ENCODE measurements at regions not wholly inside any gene's neighbourhood (a gene's known extent, or its start where the extent isn't known, plus 50 kb on each side); places are given as distances from the start of the nearest gene placed in this dataset.
A peak's percentile ranks its signal among the peaks of the same experiment; 100 is the strongest.

GRCh38 chr3:124557433-124558232 is 172.6 kb upstream of the UMPS start:
- CTCF ChIA-PET = no interaction called here
- in situ Hi-C loops (cut with HindIII; ENCODE audit: low pct_unique_long_range_greater_than_20kb, low sequenced_read_pairs) = no loop called here

GRCh38 chr3:124558991-124559845 is 171.0 kb upstream of the UMPS start:
- H3K4me3 ChIP-seq (ENCODE audit: low read depth in 2 of 2, low read length in 2 of 2) = no peak overlapping the region
- H3K27ac ChIP-seq (ENCODE audit: low read length) = no peak overlapping the region
- DNase-seq (ENCODE audit: low read depth, low spot score) (no peak), ATAC-seq (peak; percentile 50)
- ChIA-PET CTCF (interaction anchor here (0.6 to 1.2 kb wide), 3 partner anchors 8 to 98 kb away, joined by 4 to 5 read pairs (median 4); no protein-coding TSS in a partner anchor), POLR2A (no interaction called here)
- H3K4me1 ChIP-seq (ENCODE audit: control insufficient read depth, insufficient read depth, low read length) = no peaks in the 10 kb centered on the region
- intact Hi-C loops (cut with micrococcal nuclease; ENCODE audit: unreplicated experiment) = loop anchor here (10.0 kb wide), 1 partner anchor 64 kb away; no protein-coding TSS in a partner anchor
- peaks cover 26% of the 10 kb centered on the region for H3K27me3 ChIP-seq (ENCODE audit: control insufficient read depth, insufficient read depth, low read length)
- no peaks in the 10 kb centered on the region for H3K9me3 ChIP-seq (ENCODE audit: control insufficient read depth, insufficient read depth, low read depth, low read length)
- in situ Hi-C loops (cut with HindIII; ENCODE audit: low pct_unique_long_range_greater_than_20kb, low sequenced_read_pairs) = no loop called here
- no TSS peak for BruUV-seq (replicated peaks)
- H3K36me3 ChIP-seq (ENCODE audit: control insufficient read depth, insufficient read depth, low read length) = no peaks in the 10 kb centered on the region
- TF ChIP-seq, protein P1, sequence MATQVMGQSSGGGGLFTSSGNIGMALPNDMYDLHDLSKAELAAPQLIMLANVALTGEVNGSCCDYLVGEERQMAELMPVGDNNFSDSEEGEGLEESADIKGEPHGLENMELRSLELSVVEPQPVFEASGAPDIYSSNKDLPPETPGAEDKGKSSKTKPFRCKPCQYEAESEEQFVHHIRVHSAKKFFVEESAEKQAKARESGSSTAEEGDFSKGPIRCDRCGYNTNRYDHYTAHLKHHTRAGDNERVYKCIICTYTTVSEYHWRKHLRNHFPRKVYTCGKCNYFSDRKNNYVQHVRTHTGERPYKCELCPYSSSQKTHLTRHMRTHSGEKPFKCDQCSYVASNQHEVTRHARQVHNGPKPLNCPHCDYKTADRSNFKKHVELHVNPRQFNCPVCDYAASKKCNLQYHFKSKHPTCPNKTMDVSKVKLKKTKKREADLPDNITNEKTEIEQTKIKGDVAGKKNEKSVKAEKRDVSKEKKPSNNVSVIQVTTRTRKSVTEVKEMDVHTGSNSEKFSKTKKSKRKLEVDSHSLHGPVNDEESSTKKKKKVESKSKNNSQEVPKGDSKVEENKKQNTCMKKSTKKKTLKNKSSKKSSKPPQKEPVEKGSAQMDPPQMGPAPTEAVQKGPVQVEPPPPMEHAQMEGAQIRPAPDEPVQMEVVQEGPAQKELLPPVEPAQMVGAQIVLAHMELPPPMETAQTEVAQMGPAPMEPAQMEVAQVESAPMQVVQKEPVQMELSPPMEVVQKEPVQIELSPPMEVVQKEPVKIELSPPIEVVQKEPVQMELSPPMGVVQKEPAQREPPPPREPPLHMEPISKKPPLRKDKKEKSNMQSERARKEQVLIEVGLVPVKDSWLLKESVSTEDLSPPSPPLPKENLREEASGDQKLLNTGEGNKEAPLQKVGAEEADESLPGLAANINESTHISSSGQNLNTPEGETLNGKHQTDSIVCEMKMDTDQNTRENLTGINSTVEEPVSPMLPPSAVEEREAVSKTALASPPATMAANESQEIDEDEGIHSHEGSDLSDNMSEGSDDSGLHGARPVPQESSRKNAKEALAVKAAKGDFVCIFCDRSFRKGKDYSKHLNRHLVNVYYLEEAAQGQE (IDR thresholded peaks at IDR 0.05; ENCODE audit: insufficient read depth in 1 of 2, low read depth in 2 of 2, low read length in 1 of 2) = no peak
- TF ChIP-seq SIN3A (IDR thresholded peaks at IDR 0.05; ENCODE audit: borderline replicate concordance, insufficient read depth, low read depth, low read length) (no peak), CTCF (IDR thresholded peaks at IDR 0.05) (no peak), POLR2AphosphoS5 (IDR thresholded peaks at IDR 0.05; ENCODE audit: low read depth, low read length) (no peak), TCF7L2 (IDR thresholded peaks at IDR 0.05; ENCODE audit: low read depth, low read length) (no peak)

More at GRCh38 chr3:124557433-124558232, 172.6 kb upstream of the UMPS start:
- no TSS peak for BruUV-seq (replicated peaks)
- intact Hi-C loops (cut with micrococcal nuclease; ENCODE audit: unreplicated experiment) = loop anchor here (10.0 kb wide), 1 partner anchor 63 kb away; no protein-coding TSS in a partner anchor
- H3K36me3 ChIP-seq (ENCODE audit: control insufficient read depth, insufficient read depth, low read length) = no peaks in the 10 kb centered on the region
- no peak overlapping the region for H3K27ac ChIP-seq (ENCODE audit: low read length)
- no peaks in the 10 kb centered on the region for H3K4me1 ChIP-seq (ENCODE audit: control insufficient read depth, insufficient read depth, low read length)
- H3K9me3 ChIP-seq (ENCODE audit: control insufficient read depth, insufficient read depth, low read depth, low read length) = no peaks in the 10 kb centered on the region
- ATAC-seq (no peak), DNase-seq (ENCODE audit: low read depth, low spot score) (no peak)
- H3K4me3 ChIP-seq (ENCODE audit: low read depth in 2 of 2, low read length in 2 of 2) = no peak overlapping the region
- POLR2A ChIA-PET = no interaction called here
- peaks cover 31% of the 10 kb centered on the region for H3K27me3 ChIP-seq (ENCODE audit: control insufficient read depth, insufficient read depth, low read length)
- TF ChIP-seq, protein P1 (IDR thresholded peaks at IDR 0.05; ENCODE audit: insufficient read depth in 1 of 2, low read depth in 2 of 2, low read length in 1 of 2) = no peak
- TF ChIP-seq SIN3A (IDR thresholded peaks at IDR 0.05; ENCODE audit: borderline replicate concordance, insufficient read depth, low read depth, low read length) (no peak), POLR2AphosphoS5 (IDR thresholded peaks at IDR 0.05; ENCODE audit: low read depth, low read length) (no peak), TCF7L2 (IDR thresholded peaks at IDR 0.05; ENCODE audit: low read depth, low read length) (no peak), CTCF (IDR thresholded peaks at IDR 0.05) (no peak)
